Body of pancreas (tissue), 4 donors: ENCODE measurements at regions not wholly inside any gene's neighbourhood (a gene's known extent, or its start where the extent isn't known, plus 50 kb on each side); places are given as distances from the start of the nearest gene placed in this dataset.

Source experiments
- POLR2A ChIP-seq, 3 donors: fragments of 450-650 bp; IDR thresholded peaks; one replicate each; pipeline ENCODE4 v1.6.1; 2016; ENCODE audit warnings: antibody characterized with exemption in 3 of 3, mild to moderate bottlenecking in 2 of 3
- TF ChIP-seq, protein P1 (sequence below), 7 experiments: fragments of 450-650 bp in 4 of 7; fragments of 200-600 bp in 3 of 7; sonication (generic) in 3 of 7; IDR thresholded peaks; one replicate each; pipeline ENCODE4 v1.5.1; 2016 to 2019; ENCODE audit warnings: antibody characterized with exemption in 7 of 7

DNA sequence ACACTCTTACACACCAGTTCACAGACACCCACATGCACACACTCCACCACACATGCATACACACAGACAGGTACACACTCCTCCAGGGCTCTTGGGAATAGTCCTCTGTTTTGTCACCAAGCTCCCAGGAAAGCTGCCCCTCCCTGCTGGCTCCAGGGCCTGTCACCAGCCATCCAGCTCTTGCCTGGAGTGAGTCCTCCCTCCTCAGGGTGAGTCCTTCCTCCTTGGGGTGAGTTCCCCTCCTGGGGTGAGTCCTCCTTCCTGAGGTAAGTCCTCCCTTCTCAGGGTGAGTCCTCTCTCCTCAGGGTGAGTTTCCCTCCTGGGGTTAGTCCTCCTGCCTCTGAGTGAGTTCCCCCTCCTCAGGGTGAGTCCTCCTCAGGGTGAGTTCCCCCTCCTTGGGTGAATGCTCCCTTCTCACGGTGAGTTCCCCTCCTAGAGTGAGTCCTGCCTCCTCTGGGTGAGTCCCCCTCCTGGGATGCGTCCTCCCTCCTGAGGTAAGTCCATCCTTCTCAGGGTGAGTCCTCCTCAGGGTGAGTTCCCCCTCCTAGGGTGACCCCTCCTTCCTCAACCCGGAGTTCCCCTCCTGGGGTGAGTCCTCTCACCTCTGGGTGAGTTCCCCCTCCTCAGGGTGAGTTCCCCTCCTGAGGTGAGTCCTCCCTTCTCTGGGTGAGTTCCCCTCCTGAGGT, 100.6 kb upstream of the FGF3 start:
- TF ChIP-seq, protein P1, sequence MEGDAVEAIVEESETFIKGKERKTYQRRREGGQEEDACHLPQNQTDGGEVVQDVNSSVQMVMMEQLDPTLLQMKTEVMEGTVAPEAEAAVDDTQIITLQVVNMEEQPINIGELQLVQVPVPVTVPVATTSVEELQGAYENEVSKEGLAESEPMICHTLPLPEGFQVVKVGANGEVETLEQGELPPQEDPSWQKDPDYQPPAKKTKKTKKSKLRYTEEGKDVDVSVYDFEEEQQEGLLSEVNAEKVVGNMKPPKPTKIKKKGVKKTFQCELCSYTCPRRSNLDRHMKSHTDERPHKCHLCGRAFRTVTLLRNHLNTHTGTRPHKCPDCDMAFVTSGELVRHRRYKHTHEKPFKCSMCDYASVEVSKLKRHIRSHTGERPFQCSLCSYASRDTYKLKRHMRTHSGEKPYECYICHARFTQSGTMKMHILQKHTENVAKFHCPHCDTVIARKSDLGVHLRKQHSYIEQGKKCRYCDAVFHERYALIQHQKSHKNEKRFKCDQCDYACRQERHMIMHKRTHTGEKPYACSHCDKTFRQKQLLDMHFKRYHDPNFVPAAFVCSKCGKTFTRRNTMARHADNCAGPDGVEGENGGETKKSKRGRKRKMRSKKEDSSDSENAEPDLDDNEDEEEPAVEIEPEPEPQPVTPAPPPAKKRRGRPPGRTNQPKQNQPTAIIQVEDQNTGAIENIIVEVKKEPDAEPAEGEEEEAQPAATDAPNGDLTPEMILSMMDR (IDR thresholded peaks at IDR 0.05), result no peak
- TF ChIP-seq POLR2A (IDR thresholded peaks at IDR 0.05), result no peak
